GM18907 (cell line): ENCODE measurements at regions not wholly inside any gene's neighbourhood (a gene's known extent, or its start where the extent isn't known, plus 50 kb on each side); places are given as distances from the start of the nearest gene placed in this dataset.
"Not testable (repeated sequence)": the region's sequence is repeated elsewhere in the genome, so short reads cannot be mapped to it uniquely, and the experiment has no call there.

Source experiments
- ATAC-seq: cut with Tn5 transposase; IDR thresholded peaks from one replicate; pipeline ENCODE4 v1.9.1; 2021; ENCODE audit warnings: mild to moderate bottlenecking, moderate library complexity; ENCODE audit not compliant: unreplicated experiment

GRCh38 chr1:191453487-191453886, 704.8 kb upstream of the RGS18 start:
- ATAC-seq = no peak

- ATAC-seq = no peak
Observed at GRCh38 chr1:191457889-191458288, 700.4 kb upstream of the RGS18 start.

- ATAC-seq = no peak
Observed at GRCh38 chr1:191460234-191460633, 698.0 kb upstream of the RGS18 start.

- no peak for ATAC-seq
Observed at GRCh38 chr1:191483988-191484387, 674.3 kb upstream of the RGS18 start.

- ATAC-seq = no peak
Observed at GRCh38 chr1:191490303-191490702, 668.0 kb upstream of the RGS18 start.

- no peak for ATAC-seq
Observed at GRCh38 chr1:191495040-191495439, 663.2 kb upstream of the RGS18 start.

GRCh38 chr1:191498318-191498717, 659.9 kb upstream of the RGS18 start:
- no peak for ATAC-seq

GRCh38 chr1:191498825-191499224, 659.4 kb upstream of the RGS18 start:
- ATAC-seq = no peak

- ATAC-seq = no peak
Observed at GRCh38 chr1:191504999-191505398, 653.3 kb upstream of the RGS18 start.

- ATAC-seq = peak; percentile 77
Observed at GRCh38 chr1:191508239-191508638, 650.0 kb upstream of the RGS18 start.

GRCh38 chr1:191511480-191511879, 646.8 kb upstream of the RGS18 start:
- not testable (repeated sequence) for ATAC-seq

GRCh38 chr1:191517826-191518225, 640.4 kb upstream of the RGS18 start:
- ATAC-seq = no peak

- no peak for ATAC-seq
Observed at GRCh38 chr1:191519519-191519918, 638.7 kb upstream of the RGS18 start.

GRCh38 chr1:191520345-191520744, 637.9 kb upstream of the RGS18 start:
- no peak for ATAC-seq

GRCh38 chr1:191525944-191526343, 632.3 kb upstream of the RGS18 start:
- not testable (repeated sequence) for ATAC-seq

- ATAC-seq = no peak
Observed at GRCh38 chr1:191528275-191528674, 630.0 kb upstream of the RGS18 start.

- no peak for ATAC-seq
Observed at GRCh38 chr1:191530928-191531327, 627.3 kb upstream of the RGS18 start.

GRCh38 chr1:191533254-191533653, 625.0 kb upstream of the RGS18 start:
- no peak for ATAC-seq

- ATAC-seq = no peak
Observed at GRCh38 chr1:191536791-191537429, 621.4 kb upstream of the RGS18 start.

GRCh38 chr1:191541758-191542157, 616.5 kb upstream of the RGS18 start:
- ATAC-seq = no peak

GRCh38 chr1:191542444-191542843, 615.8 kb upstream of the RGS18 start:
- ATAC-seq = no peak

- no peak for ATAC-seq
Observed at GRCh38 chr1:191546803-191547202, 611.5 kb upstream of the RGS18 start.

GRCh38 chr1:191551019-191551418, 607.2 kb upstream of the RGS18 start:
- ATAC-seq = no peak
